ENCODE measurements at regions not wholly inside any gene's neighbourhood (a gene's known extent, or its start where the extent isn't known, plus 50 kb on each side); places are given as distances from the start of the nearest gene placed in this dataset.

DNA sequence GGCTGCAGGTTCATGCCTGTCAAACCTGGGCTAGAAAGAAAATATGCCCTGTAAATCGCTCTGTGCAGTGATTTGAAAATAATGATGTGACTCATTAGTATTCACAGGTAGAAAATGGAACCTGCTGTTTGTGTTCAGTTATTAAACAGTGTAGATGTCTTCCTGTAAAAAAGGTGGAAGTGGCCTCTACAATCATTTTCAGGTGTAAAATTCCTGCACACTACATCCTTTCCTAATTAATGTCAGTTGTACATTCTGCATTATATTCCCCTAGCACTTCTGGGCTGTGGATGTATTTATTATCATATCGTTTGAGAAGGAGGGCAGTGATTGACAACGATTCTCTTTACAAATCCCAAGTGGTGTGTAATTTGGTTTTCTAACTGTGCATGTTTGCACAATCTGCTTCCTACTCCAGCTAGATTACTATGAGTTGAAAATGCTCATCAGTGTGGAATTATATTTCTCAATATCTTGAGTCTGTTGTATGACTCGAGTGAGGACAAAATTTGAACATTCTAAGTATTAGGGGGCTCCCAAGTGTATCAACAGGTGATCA is 454.0 kb upstream of the DDI1 start:
- ChIA-PET CTCF (interaction anchor here (0.6 kb wide), 1 partner anchor 380 kb away, joined by 3 read pairs; no protein-coding TSS in a partner anchor), POLR2A (no interaction called here)
- no peak overlapping the region for H3K4me3 ChIP-seq (ENCODE audit: low read depth, low read length)
- H3K36me3 ChIP-seq (ENCODE audit: control insufficient read depth in 2 of 2, insufficient read depth in 1 of 2, low read length in 2 of 2) = no peaks in the 10 kb centered on the region
- no peaks in the 10 kb centered on the region for H3K4me1 ChIP-seq (ENCODE audit: control insufficient read depth, insufficient read depth, low read length)
- TF ChIP-seq ZBTB8A (tag by site-specific recombination; IDR thresholded peaks at IDR 0.05) (no peak), SCRT1 (tag by site-specific recombination; IDR thresholded peaks at IDR 0.05; ENCODE audit: borderline replicate concordance) (0 out of 2 replicates have a peak, but pooled peaks have one; percentile 9)
- H3K27ac ChIP-seq (ENCODE audit: extremely low read depth, low read depth, low read length) = no peak overlapping the region
- no peaks in the 10 kb centered on the region for H3K9me3 ChIP-seq (ENCODE audit: control insufficient read depth, insufficient read depth, low read depth, low read length)

DNA sequence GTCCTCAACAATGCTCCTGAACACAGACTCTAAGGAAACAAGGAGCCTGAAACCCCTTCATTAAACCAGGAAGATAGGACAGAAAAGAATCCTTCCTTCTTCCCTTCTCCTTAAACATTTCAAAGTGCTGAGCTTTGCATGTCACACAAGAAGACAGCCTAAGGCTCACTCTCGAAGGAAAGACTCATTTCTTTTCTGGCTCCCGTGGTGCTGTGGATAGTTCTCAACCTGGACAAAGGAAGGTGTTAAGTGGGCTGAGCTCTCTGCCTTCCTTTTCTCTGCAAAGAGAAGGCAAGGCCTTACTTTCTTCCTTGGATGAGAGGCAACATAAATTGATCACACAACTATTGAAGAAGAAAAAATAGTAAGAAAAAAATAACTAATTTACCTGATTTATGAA is 452.4 kb upstream of the DDI1 start:
- no peak for TF ChIP-seq ZNF266 (tag by site-specific recombination; IDR thresholded peaks at IDR 0.05; ENCODE audit: low read depth)
- no peak for TF ChIP-seq ZNF423 (tag by site-specific recombination; IDR thresholded peaks at IDR 0.05)
- TF ChIP-seq ZNF23 (tag by site-specific recombination; IDR thresholded peaks at IDR 0.05; ENCODE audit: borderline replicate concordance) = no peak

DNA sequence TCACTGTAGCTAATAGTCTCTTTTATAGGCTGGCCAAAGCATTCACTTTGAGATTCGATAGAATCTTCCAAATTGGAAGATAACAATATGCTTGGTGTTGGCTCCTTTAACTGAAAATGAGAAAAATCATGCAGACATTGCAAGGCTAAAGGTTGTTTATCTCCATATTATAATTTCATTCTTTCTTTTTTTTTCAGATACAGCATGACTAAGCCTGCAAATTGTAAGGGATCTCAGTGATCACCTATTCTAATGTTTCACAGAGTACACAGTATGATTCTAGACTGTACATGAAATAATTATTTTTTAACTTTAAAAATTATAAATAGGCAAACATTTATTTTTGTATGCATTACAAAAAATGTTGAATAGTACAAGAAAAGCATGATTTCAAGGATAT is 451.7 kb upstream of the DDI1 start:
- ChIA-PET POLR2A (no interaction called here), CTCF (no interaction called here)
- H3K9me3 ChIP-seq (ENCODE audit: control insufficient read depth, insufficient read depth, low read depth, low read length) = no peaks in the 10 kb centered on the region
- H3K4me3 ChIP-seq (ENCODE audit: low read depth, low read length) = no peak overlapping the region
- H3K4me1 ChIP-seq (ENCODE audit: control insufficient read depth, insufficient read depth, low read length) = no peaks in the 10 kb centered on the region
- H3K27ac ChIP-seq (ENCODE audit: extremely low read depth, low read depth, low read length) = no peak overlapping the region
- TF ChIP-seq SETDB1 (IDR thresholded peaks at IDR 0.05; ENCODE audit: insufficient read length, low read length) (no peak), ZNF16 (tag by site-specific recombination; IDR thresholded peaks at IDR 0.05; ENCODE audit: low read depth) (no peak), ZNF311 (tag by site-specific recombination; IDR thresholded peaks at IDR 0.05; ENCODE audit: borderline replicate concordance) (no peak), SALL2 (tag by site-specific recombination; IDR thresholded peaks at IDR 0.05; ENCODE audit: borderline replicate concordance) (no peak), SCRT1 (tag by site-specific recombination; IDR thresholded peaks at IDR 0.05; ENCODE audit: borderline replicate concordance) (no peak), ZNF707 (tag by site-specific recombination; IDR thresholded peaks at IDR 0.05) (no peak), ZNF121 (tag by site-specific recombination; IDR thresholded peaks at IDR 0.05) (no peak), TRIM28 (IDR thresholded peaks at IDR 0.05; ENCODE audit: borderline replicate concordance, low read length) (no peak)
- TF ChIP-seq, protein P1, sequence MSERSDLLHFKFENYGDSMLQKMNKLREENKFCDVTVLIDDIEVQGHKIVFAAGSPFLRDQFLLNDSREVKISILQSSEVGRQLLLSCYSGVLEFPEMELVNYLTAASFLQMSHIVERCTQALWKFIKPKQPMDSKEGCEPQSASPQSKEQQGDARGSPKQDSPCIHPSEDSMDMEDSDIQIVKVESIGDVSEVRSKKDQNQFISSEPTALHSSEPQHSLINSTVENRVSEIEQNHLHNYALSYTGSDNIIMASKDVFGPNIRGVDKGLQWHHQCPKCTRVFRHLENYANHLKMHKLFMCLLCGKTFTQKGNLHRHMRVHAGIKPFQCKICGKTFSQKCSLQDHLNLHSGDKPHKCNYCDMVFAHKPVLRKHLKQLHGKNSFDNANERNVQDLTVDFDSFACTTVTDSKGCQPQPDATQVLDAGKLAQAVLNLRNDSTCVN (tag by site-specific recombination; optimal IDR thresholded peaks at IDR 0.05) = no peak
- TF ChIP-seq, protein P2, sequence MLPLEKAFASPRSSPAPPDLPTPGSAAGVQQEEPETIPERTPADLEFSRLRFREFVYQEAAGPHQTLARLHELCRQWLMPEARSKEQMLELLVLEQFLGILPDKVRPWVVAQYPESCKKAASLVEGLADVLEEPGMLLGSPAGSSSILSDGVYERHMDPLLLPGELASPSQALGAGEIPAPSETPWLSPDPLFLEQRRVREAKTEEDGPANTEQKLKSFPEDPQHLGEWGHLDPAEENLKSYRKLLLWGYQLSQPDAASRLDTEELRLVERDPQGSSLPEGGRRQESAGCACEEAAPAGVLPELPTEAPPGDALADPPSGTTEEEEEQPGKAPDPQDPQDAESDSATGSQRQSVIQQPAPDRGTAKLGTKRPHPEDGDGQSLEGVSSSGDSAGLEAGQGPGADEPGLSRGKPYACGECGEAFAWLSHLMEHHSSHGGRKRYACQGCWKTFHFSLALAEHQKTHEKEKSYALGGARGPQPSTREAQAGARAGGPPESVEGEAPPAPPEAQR (tag by site-specific recombination; IDR thresholded peaks at IDR 0.05) = no peak
- TF ChIP-seq, protein P3, sequence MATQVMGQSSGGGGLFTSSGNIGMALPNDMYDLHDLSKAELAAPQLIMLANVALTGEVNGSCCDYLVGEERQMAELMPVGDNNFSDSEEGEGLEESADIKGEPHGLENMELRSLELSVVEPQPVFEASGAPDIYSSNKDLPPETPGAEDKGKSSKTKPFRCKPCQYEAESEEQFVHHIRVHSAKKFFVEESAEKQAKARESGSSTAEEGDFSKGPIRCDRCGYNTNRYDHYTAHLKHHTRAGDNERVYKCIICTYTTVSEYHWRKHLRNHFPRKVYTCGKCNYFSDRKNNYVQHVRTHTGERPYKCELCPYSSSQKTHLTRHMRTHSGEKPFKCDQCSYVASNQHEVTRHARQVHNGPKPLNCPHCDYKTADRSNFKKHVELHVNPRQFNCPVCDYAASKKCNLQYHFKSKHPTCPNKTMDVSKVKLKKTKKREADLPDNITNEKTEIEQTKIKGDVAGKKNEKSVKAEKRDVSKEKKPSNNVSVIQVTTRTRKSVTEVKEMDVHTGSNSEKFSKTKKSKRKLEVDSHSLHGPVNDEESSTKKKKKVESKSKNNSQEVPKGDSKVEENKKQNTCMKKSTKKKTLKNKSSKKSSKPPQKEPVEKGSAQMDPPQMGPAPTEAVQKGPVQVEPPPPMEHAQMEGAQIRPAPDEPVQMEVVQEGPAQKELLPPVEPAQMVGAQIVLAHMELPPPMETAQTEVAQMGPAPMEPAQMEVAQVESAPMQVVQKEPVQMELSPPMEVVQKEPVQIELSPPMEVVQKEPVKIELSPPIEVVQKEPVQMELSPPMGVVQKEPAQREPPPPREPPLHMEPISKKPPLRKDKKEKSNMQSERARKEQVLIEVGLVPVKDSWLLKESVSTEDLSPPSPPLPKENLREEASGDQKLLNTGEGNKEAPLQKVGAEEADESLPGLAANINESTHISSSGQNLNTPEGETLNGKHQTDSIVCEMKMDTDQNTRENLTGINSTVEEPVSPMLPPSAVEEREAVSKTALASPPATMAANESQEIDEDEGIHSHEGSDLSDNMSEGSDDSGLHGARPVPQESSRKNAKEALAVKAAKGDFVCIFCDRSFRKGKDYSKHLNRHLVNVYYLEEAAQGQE (tag by site-specific recombination; IDR thresholded peaks at IDR 0.05) = no peak
- TF ChIP-seq, protein P4, sequence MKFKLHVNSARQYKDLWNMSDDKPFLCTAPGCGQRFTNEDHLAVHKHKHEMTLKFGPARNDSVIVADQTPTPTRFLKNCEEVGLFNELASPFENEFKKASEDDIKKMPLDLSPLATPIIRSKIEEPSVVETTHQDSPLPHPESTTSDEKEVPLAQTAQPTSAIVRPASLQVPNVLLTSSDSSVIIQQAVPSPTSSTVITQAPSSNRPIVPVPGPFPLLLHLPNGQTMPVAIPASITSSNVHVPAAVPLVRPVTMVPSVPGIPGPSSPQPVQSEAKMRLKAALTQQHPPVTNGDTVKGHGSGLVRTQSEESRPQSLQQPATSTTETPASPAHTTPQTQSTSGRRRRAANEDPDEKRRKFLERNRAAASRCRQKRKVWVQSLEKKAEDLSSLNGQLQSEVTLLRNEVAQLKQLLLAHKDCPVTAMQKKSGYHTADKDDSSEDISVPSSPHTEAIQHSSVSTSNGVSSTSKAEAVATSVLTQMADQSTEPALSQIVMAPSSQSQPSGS (tag by site-specific recombination; IDR thresholded peaks at IDR 0.05; ENCODE audit: low read depth) = no peak
- TF ChIP-seq, protein P5, sequence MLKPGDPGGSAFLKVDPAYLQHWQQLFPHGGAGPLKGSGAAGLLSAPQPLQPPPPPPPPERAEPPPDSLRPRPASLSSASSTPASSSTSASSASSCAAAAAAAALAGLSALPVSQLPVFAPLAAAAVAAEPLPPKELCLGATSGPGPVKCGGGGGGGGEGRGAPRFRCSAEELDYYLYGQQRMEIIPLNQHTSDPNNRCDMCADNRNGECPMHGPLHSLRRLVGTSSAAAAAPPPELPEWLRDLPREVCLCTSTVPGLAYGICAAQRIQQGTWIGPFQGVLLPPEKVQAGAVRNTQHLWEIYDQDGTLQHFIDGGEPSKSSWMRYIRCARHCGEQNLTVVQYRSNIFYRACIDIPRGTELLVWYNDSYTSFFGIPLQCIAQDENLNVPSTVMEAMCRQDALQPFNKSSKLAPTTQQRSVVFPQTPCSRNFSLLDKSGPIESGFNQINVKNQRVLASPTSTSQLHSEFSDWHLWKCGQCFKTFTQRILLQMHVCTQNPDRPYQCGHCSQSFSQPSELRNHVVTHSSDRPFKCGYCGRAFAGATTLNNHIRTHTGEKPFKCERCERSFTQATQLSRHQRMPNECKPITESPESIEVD (tag by site-specific recombination; IDR thresholded peaks at IDR 0.05) = no peak
- no peaks in the 10 kb centered on the region for H3K36me3 ChIP-seq (ENCODE audit: control insufficient read depth in 2 of 2, insufficient read depth in 1 of 2, low read length in 2 of 2)

More for the DNA sequence above, 452.4 kb upstream of the DDI1 start:
- no peaks in the 10 kb centered on the region for H3K36me3 ChIP-seq (ENCODE audit: control insufficient read depth in 2 of 2, insufficient read depth in 1 of 2, low read length in 2 of 2)
- ChIA-PET CTCF (interaction anchor here (0.6 kb wide), 1 partner anchor 368 kb away, joined by 3 read pairs; no protein-coding TSS in a partner anchor), POLR2A (no interaction called here)
- no peaks in the 10 kb centered on the region for H3K9me3 ChIP-seq (ENCODE audit: control insufficient read depth, insufficient read depth, low read depth, low read length)
- H3K4me1 ChIP-seq (ENCODE audit: control insufficient read depth, insufficient read depth, low read length) = no peaks in the 10 kb centered on the region
- no peak overlapping the region for H3K4me3 ChIP-seq (ENCODE audit: low read depth, low read length)
- H3K27ac ChIP-seq (ENCODE audit: extremely low read depth, low read depth, low read length) = no peak overlapping the region

Measured in HEK293 (cell line).